IMR-90 (cell line): ENCODE measurements at regions not wholly inside any gene's neighbourhood (a gene's known extent, or its start where the extent isn't known, plus 50 kb on each side); places are given as distances from the start of the nearest gene placed in this dataset.

Experiments
- ATAC-seq: fragments of 200-7000 bp; cut with Tn5 transposase; 2 replicates; pipeline ENCODE4 v1.9.1; 2020; ENCODE audit warnings: low read depth, mild to moderate bottlenecking, moderate library complexity
- BruUV-seq: library from RNA; stranded (reverse); fragments of 400-500 nt; replicated peaks from 2 replicates; lab custom pipeline; 2021; lab: Mats Ljungman, UMichigan
- CTCF ChIA-PET: fragments of 300-600 bp; formaldehyde crosslinking; extraction: SDS; loops from one replicate; lab custom pipeline; 2021; ENCODE audit warnings: antibody characterized with exemption; lab: Yijun Ruan, JAX
- POLR2A ChIA-PET: fragments of 300-600 bp; sonication (Branson Sonifier 250); formaldehyde crosslinking; loops from one replicate; lab custom pipeline; 2022; ENCODE audit warnings: antibody characterized with exemption; ENCODE audit not compliant: unreplicated experiment; lab: Charles Lee
- DNase-seq: peaks from one replicate; pipeline ENCODE4 v3.0.0; 2013
- H2AFZ ChIP-seq: replicated peaks from 2 replicates; pipeline ENCODE3; 2013; ENCODE audit warnings: low read length, mild to moderate bottlenecking; ENCODE audit not compliant: poor library complexity
- H2AK5ac ChIP-seq: 2 replicates; pipeline ENCODE4 v1.6.1; 2013; ENCODE audit warnings: low read depth, low read length, inconsistent platforms
- H2AK9ac ChIP-seq: replicated peaks from 2 replicates; pipeline ENCODE3; 2013; ENCODE audit warnings: mild to moderate bottlenecking, low read depth, low read length, moderate library complexity; ENCODE audit not compliant: poor library complexity
- H2BK120ac ChIP-seq: 2 replicates; pipeline ENCODE4 v1.6.1; 2013; ENCODE audit warnings: low read depth, low read length, inconsistent platforms
- H2BK15ac ChIP-seq: 3 replicates; pipeline ENCODE4 v1.6.1; 2013; ENCODE audit warnings: low read depth, low read length, inconsistent platforms
- H2BK20ac ChIP-seq: 2 replicates; pipeline ENCODE4 v1.6.1; 2013; ENCODE audit warnings: low read depth, mild to moderate bottlenecking, inconsistent platforms, low read length, moderate library complexity
- H2BK5ac ChIP-seq: 2 replicates; pipeline ENCODE4 v1.6.1; 2013; ENCODE audit warnings: mild to moderate bottlenecking, low read depth, low read length, inconsistent platforms; ENCODE audit not compliant: poor library complexity, severe bottlenecking
- H3K14ac ChIP-seq: replicated peaks from 2 replicates; pipeline ENCODE4 v1.6.1; 2013; ENCODE audit warnings: low read depth, low read length, inconsistent platforms
- H3K18ac ChIP-seq: 2 replicates; pipeline ENCODE4 v1.6.1; 2013; ENCODE audit warnings: low read depth, low read length, control low read depth
- H3K23ac ChIP-seq: 2 replicates; pipeline ENCODE4 v1.6.1; 2013; ENCODE audit warnings: low read depth, low read length, inconsistent platforms
- H3K27ac ChIP-seq: 2 replicates; pipeline ENCODE4 v1.5.1; 2013; ENCODE audit warnings: mild to moderate bottlenecking, control low read depth, low read length; ENCODE audit not compliant: insufficient read depth
- H3K27me3 ChIP-seq: 2 replicates; pipeline ENCODE4 v1.6.1; 2013; ENCODE audit warnings: low read length; ENCODE audit not compliant: control insufficient read depth, insufficient read depth
- H3K36me3 ChIP-seq: 2 replicates; pipeline ENCODE4 v1.6.1; 2013; ENCODE audit warnings: low read length, mixed read lengths; ENCODE audit not compliant: control insufficient read depth, insufficient read depth
- H3K4ac ChIP-seq: 2 replicates; pipeline ENCODE4 v1.6.1; 2013; ENCODE audit warnings: low read depth, low read length, inconsistent platforms
- H3K4me1 ChIP-seq: 2 replicates; pipeline ENCODE4 v1.6.1; 2013; ENCODE audit warnings: low read length, mixed read lengths; ENCODE audit not compliant: control insufficient read depth, insufficient read depth
- H3K4me2 ChIP-seq: 2 replicates; pipeline ENCODE4 v1.6.1; 2013; ENCODE audit warnings: low read depth, mild to moderate bottlenecking, control low read depth, low read length, moderate library complexity
- H3K4me3 ChIP-seq: 2 replicates; pipeline ENCODE4 v1.5.1; 2013; ENCODE audit warnings: low read depth, mild to moderate bottlenecking, control low read depth, low read length, moderate library complexity; ENCODE audit not compliant: insufficient read depth
- H3K56ac ChIP-seq: 2 replicates; pipeline ENCODE4 v1.6.1; 2013; ENCODE audit warnings: low read length, inconsistent platforms; ENCODE audit not compliant: insufficient read depth; ENCODE audit errors: extremely low read depth
- H3K79me1 ChIP-seq, 2 experiments: 2 replicates each; pipeline ENCODE4 v1.6.1; 2013; ENCODE audit warnings: low read length in 2 of 2, inconsistent platforms in 1 of 2, low read depth in 1 of 2
- H3K9ac ChIP-seq: 2 replicates; pipeline ENCODE4 v1.6.1; 2013; ENCODE audit warnings: low read depth, low read length, control low read depth
- H3K9me1 ChIP-seq: 2 replicates; pipeline ENCODE4 v1.6.1; 2013; ENCODE audit warnings: low read length, inconsistent platforms; ENCODE audit not compliant: insufficient read depth
- H3K9me3 ChIP-seq: 2 replicates; pipeline ENCODE4 v1.6.1; 2013; ENCODE audit warnings: low read length; ENCODE audit not compliant: control insufficient read depth, insufficient read depth
- H4K20me1 ChIP-seq: 2 replicates; pipeline ENCODE4 v1.6.1; 2013; ENCODE audit warnings: low read length, inconsistent platforms; ENCODE audit not compliant: insufficient read depth
- H4K5ac ChIP-seq: 2 replicates; pipeline ENCODE4 v1.6.1; 2013; ENCODE audit warnings: mild to moderate bottlenecking, low read depth, low read length, control low read depth
- H4K8ac ChIP-seq, 2 experiments: 2 replicates each; pipeline ENCODE4 v1.6.1; 2013; ENCODE audit warnings: low read depth in 2 of 2, low read length in 2 of 2, control low read depth in 1 of 2, inconsistent platforms in 1 of 2
- H4K91ac ChIP-seq: 2 replicates; pipeline ENCODE4 v1.6.1; 2013; ENCODE audit warnings: low read depth, low read length, inconsistent platforms; ENCODE audit not compliant: insufficient read depth
- BHLHE40 ChIP-seq: fragments of 150-350 bp; IDR thresholded peaks from 2 replicates; pipeline ENCODE4 v1.6.1; 2016; ENCODE audit warnings: mild to moderate bottlenecking, low read depth, low read length
- CEBPB ChIP-seq: IDR thresholded peaks from 2 replicates; pipeline ENCODE4 v1.6.1; 2012; ENCODE audit warnings: low read depth, low read length, improper control_type of control experiment
- CHD1 ChIP-seq: IDR thresholded peaks from 2 replicates; pipeline ENCODE4 v1.6.1; 2012; ENCODE audit warnings: low read depth, low read length, improper control_type of control experiment
- FOS ChIP-seq: fragments of 150-350 bp; IDR thresholded peaks from 2 replicates; pipeline ENCODE4 v1.6.1; 2016; ENCODE audit warnings: low read depth, low read length
- MAFK ChIP-seq: IDR thresholded peaks from 2 replicates; pipeline ENCODE4 v1.6.1; 2012; ENCODE audit warnings: low read depth, low read length, improper control_type of control experiment
- MAZ ChIP-seq: IDR thresholded peaks from 2 replicates; pipeline ENCODE4 v1.6.1; 2012; ENCODE audit warnings: low read depth, mild to moderate bottlenecking, low read length, improper control_type of control experiment, moderate library complexity, borderline replicate concordance
- MXI1 ChIP-seq: IDR thresholded peaks from 2 replicates; pipeline ENCODE4 v1.6.1; 2012; ENCODE audit warnings: low read depth, mild to moderate bottlenecking, low read length, moderate library complexity, borderline replicate concordance
- NFE2L2 ChIP-seq: fragments of 150-350 bp; IDR thresholded peaks from 2 replicates; pipeline ENCODE4 v1.6.1; 2016; ENCODE audit warnings: low read depth, mild to moderate bottlenecking, low read length
- POLR2A ChIP-seq: IDR thresholded peaks from 2 replicates; pipeline ENCODE4 v1.6.1; 2012; ENCODE audit warnings: mild to moderate bottlenecking, low read depth, low read length
- RAD21 ChIP-seq: IDR thresholded peaks from 2 replicates; pipeline ENCODE4 v1.6.1; 2012; ENCODE audit warnings: low read length, improper control_type of control experiment
- RCOR1 ChIP-seq: IDR thresholded peaks from 2 replicates; pipeline ENCODE4 v1.6.1; 2012; ENCODE audit warnings: mild to moderate bottlenecking, low read length, improper control_type of control experiment; ENCODE audit not compliant: insufficient replicate concordance
- RFX5 ChIP-seq: IDR thresholded peaks from 2 replicates; pipeline ENCODE4 v1.8.0; 2012; ENCODE audit warnings: low read depth, mild to moderate bottlenecking, low read length, moderate library complexity
- SMC3 ChIP-seq: fragments of 150-350 bp; IDR thresholded peaks from 2 replicates; pipeline ENCODE4 v1.6.1; 2016; ENCODE audit warnings: low read depth, mild to moderate bottlenecking, antibody characterized with exemption, low read length, moderate library complexity
- WGBS, 2 experiments: methylation state at CpG; one replicate each; pipeline versions ENCODE4 v1.1.5 to v1.1.7; 2013; ENCODE audit warnings: missing lambda C conversion rate in 2 of 2; ENCODE audit not compliant: insufficient read length in 1 of 2; ENCODE audit errors: extremely low coverage in 2 of 2; 5-methylcytosine and 5-hydroxymethylcytosine counted together
- dilution Hi-C: fragments of 300-500 bp; cut with HindIII; formaldehyde crosslinking; loops from one replicate; pipeline ENCODE4 v1.14.3; 2018; ENCODE audit warnings: low sequenced_read_pairs; ENCODE audit not compliant: unreplicated experiment
- in situ Hi-C: fragments of 300-500 bp; cut with MboI; formaldehyde crosslinking; loops from 3 replicates; pipeline ENCODE4 v1.14.3; 2019; ENCODE audit warnings: low sequenced_read_pairs, inconsistent platforms, mixed read lengths
- intact Hi-C: fragments of 100-400 bp; cut with micrococcal nuclease; formaldehyde crosslinking; loops from 2 replicates; pipeline ENCODE4 v1.10.0; 2022
- TF ChIP-seq, protein P1 (sequence below): fragments of 150-350 bp; IDR thresholded peaks from 2 replicates; pipeline ENCODE4 v1.6.1; 2016; ENCODE audit warnings: low read depth, mild to moderate bottlenecking, low read length, moderate library complexity, borderline replicate concordance
- TF ChIP-seq, protein P2 (sequence below): conservative IDR thresholded peaks from 2 replicates; pipeline ENCODE4 v1.5.1; 2012; ENCODE audit warnings: mild to moderate bottlenecking, low read depth, low read length, improper control_type of control experiment
- TF ChIP-seq, protein P3 (sequence below): fragments of 150-350 bp; IDR thresholded peaks from 2 replicates; pipeline ENCODE4 v1.6.1; 2017; ENCODE audit warnings: mild to moderate bottlenecking, antibody characterized with exemption, low read length, low read depth

DNA sequence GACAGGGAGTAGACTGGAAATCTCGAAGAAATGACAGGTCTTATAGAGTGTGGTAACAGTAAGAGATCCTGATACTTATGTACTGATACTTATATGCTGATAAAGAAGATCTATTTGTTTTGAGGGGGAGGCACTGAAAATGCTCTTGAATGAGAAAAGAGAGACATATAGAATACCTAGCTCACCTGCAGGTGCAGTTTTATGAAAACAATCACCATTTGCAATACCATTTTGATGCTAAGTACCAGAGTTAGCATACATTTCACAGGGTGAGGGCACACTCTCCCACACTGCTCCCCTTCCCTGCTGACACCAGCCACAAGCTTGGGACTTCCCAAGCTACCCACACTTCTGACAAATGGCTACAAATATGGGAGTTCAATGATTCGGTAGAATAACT, 1490.1 kb upstream of the IGFBP7 start:
- Histone ChIP-seq H3K36me3 (no peaks in the 10 kb centered on the region), H4K20me1 (no peaks in the 10 kb centered on the region), H2BK120ac (no peak overlapping the region), H4K8ac (no peak overlapping the region), H3K79me1 (no peaks in the 10 kb centered on the region), H3K4ac (no peak overlapping the region), H3K9me3 (no peaks in the 10 kb centered on the region), H3K27me3 (no peaks in the 10 kb centered on the region), H2AK5ac (no peak overlapping the region), H3K23ac (no peak overlapping the region), H3K4me2 (no peak overlapping the region), H4K91ac (no peak overlapping the region), H2BK5ac (no peak overlapping the region), H3K4me1 (no peaks in the 10 kb centered on the region), H3K4me3 (no peak overlapping the region), H2BK20ac (no peak overlapping the region), H3K18ac (no peak overlapping the region), H3K56ac (no peak overlapping the region), H3K27ac (no peak overlapping the region), H3K14ac (no peak overlapping the region), H2BK15ac (no peak overlapping the region), H3K9ac (no peak overlapping the region), H2AK9ac (no peak overlapping the region), H3K9me1 (no peaks in the 10 kb centered on the region), H2AFZ (no peak overlapping the region), H4K5ac (no peak overlapping the region)
- BruUV-seq = no TSS peak
- in situ Hi-C loops = no loop called here
- ATAC-seq (no peak), DNase-seq (no peak)
- dilution Hi-C loops = no loop called here
- TF ChIP-seq CHD1 (no peak), POLR2A (no peak), MAFK (no peak), NFE2L2 (no peak), RFX5 (no peak), FOS (no peak), RCOR1 (no peak), CEBPB (no peak), SMC3 (no peak), MXI1 (no peak), BHLHE40 (no peak), MAZ (no peak), RAD21 (no peak)
- TF ChIP-seq, protein P1, sequence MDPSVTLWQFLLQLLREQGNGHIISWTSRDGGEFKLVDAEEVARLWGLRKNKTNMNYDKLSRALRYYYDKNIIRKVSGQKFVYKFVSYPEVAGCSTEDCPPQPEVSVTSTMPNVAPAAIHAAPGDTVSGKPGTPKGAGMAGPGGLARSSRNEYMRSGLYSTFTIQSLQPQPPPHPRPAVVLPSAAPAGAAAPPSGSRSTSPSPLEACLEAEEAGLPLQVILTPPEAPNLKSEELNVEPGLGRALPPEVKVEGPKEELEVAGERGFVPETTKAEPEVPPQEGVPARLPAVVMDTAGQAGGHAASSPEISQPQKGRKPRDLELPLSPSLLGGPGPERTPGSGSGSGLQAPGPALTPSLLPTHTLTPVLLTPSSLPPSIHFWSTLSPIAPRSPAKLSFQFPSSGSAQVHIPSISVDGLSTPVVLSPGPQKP = no peak
- TF ChIP-seq, protein P2, sequence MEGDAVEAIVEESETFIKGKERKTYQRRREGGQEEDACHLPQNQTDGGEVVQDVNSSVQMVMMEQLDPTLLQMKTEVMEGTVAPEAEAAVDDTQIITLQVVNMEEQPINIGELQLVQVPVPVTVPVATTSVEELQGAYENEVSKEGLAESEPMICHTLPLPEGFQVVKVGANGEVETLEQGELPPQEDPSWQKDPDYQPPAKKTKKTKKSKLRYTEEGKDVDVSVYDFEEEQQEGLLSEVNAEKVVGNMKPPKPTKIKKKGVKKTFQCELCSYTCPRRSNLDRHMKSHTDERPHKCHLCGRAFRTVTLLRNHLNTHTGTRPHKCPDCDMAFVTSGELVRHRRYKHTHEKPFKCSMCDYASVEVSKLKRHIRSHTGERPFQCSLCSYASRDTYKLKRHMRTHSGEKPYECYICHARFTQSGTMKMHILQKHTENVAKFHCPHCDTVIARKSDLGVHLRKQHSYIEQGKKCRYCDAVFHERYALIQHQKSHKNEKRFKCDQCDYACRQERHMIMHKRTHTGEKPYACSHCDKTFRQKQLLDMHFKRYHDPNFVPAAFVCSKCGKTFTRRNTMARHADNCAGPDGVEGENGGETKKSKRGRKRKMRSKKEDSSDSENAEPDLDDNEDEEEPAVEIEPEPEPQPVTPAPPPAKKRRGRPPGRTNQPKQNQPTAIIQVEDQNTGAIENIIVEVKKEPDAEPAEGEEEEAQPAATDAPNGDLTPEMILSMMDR = no peak
- TF ChIP-seq, protein P3, sequence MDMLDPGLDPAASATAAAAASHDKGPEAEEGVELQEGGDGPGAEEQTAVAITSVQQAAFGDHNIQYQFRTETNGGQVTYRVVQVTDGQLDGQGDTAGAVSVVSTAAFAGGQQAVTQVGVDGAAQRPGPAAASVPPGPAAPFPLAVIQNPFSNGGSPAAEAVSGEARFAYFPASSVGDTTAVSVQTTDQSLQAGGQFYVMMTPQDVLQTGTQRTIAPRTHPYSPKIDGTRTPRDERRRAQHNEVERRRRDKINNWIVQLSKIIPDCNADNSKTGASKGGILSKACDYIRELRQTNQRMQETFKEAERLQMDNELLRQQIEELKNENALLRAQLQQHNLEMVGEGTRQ = no peak
- WGBS, 2 experiments = no CpG with 5 or more reads among the region's 2 CpGs
- ChIA-PET CTCF (no interaction called here), POLR2A (no interaction called here)
- intact Hi-C loops = no loop called here
